ENCODE measurements at regions not wholly inside any gene's neighbourhood (a gene's known extent, or its start where the extent isn't known, plus 50 kb on each side); places are given as distances from the start of the nearest gene placed in this dataset.
"Not testable (repeated sequence)": the region's sequence is repeated elsewhere in the genome, so short reads cannot be mapped to it uniquely, and the experiment has no call there.

- no peak for DNase-seq
Observed at GRCh38 chr14:40074169-40074568, 641.9 kb upstream of the FBXO33 start.

- DNase-seq: no peak
Observed at GRCh38 chr14:40072175-40072574, 639.9 kb upstream of the FBXO33 start.

- no peak for DNase-seq
Observed at GRCh38 chr14:40058901-40059897, 627.0 kb upstream of the FBXO33 start.

- no peak for DNase-seq
Observed at GRCh38 chr14:40053416-40053815, 621.2 kb upstream of the FBXO33 start.

- peak in 1 of 3 experiments; percentile 60 for DNase-seq
Observed at GRCh38 chr14:40028991-40029390, 596.8 kb upstream of the FBXO33 start.

GRCh38 chr14:40025101-40025500, 592.9 kb upstream of the FBXO33 start:
- no peak for DNase-seq

- no peak for DNase-seq
Observed at GRCh38 chr14:40010961-40011360, 578.7 kb upstream of the FBXO33 start.

- no peak for DNase-seq
Observed at GRCh38 chr14:40009771-40010170, 577.5 kb upstream of the FBXO33 start.

GRCh38 chr14:40008345-40008744, 576.1 kb upstream of the FBXO33 start:
- not testable (repeated sequence) for DNase-seq

GRCh38 chr14:40004871-40005500, 572.8 kb upstream of the FBXO33 start:
- no peak for DNase-seq

- DNase-seq: peak in 1 of 3 experiments; percentile 53
Observed at GRCh38 chr14:40003773-40004172, 571.5 kb upstream of the FBXO33 start.

GRCh38 chr14:39998854-39999253, 566.6 kb upstream of the FBXO33 start:
- DNase-seq: no peak

- DNase-seq: no peak
Observed at GRCh38 chr14:39998114-39998513, 565.9 kb upstream of the FBXO33 start.

GRCh38 chr14:39991041-39991440, 558.8 kb upstream of the FBXO33 start:
- peak; percentile 28 to 85 (median 83) for DNase-seq

GRCh38 chr14:39988939-39989338, 556.7 kb upstream of the FBXO33 start:
- peak; percentile 27 to 86 (median 49) for DNase-seq

GRCh38 chr14:39984323-39984722, 552.1 kb upstream of the FBXO33 start:
- no peak for DNase-seq

- DNase-seq: peak in 1 of 3 experiments; percentile 60
Observed at GRCh38 chr14:39977198-39977597, 545.0 kb upstream of the FBXO33 start.

GRCh38 chr14:39974036-39974435, 541.8 kb upstream of the FBXO33 start:
- DNase-seq: no peak

GRCh38 chr14:39972704-39973103, 540.5 kb upstream of the FBXO33 start:
- no peak for DNase-seq

GRCh38 chr14:39967885-39968284, 535.7 kb upstream of the FBXO33 start:
- DNase-seq: no peak

GRCh38 chr14:39957987-39958386, 525.8 kb upstream of the FBXO33 start:
- DNase-seq: no peak

- no peak for DNase-seq
Observed at GRCh38 chr14:39957290-39957689, 525.1 kb upstream of the FBXO33 start.

- DNase-seq: peak in 1 of 3 experiments; percentile 13
Observed at GRCh38 chr14:39956372-39956771, 524.1 kb upstream of the FBXO33 start.

GRCh38 chr14:39948235-39948634, 516.0 kb upstream of the FBXO33 start:
- no peak for DNase-seq

All from NCI-H1417 (cell line).